HFFc6 (cell line): ENCODE measurements at regions not wholly inside any gene's neighbourhood (a gene's known extent, or its start where the extent isn't known, plus 50 kb on each side); places are given as distances from the start of the nearest gene placed in this dataset.

ENCODE experiments used
- DNase-seq: peaks from one replicate; pipeline ENCODE4 v3.0.0-alpha.2; 2018
- H3K27ac Mint-ChIP-seq: 2 replicates; pipeline ENCODE4 v1.8.0; 2020; ENCODE audit warnings: mild to moderate bottlenecking, mixed read lengths
- H3K27me3 Mint-ChIP-seq: 2 replicates; pipeline ENCODE4 v1.8.0; 2021; ENCODE audit warnings: mild to moderate bottlenecking, moderate library complexity, mixed read lengths; ENCODE audit not compliant: insufficient read depth
- H3K36me3 Mint-ChIP-seq: 2 replicates; pipeline ENCODE4 v1.8.0; 2021; ENCODE audit warnings: low read depth, mixed read lengths
- H3K4me1 Mint-ChIP-seq: 2 replicates; pipeline ENCODE4 v1.8.0; 2020; ENCODE audit warnings: low read depth, mixed read lengths
- H3K4me3 Mint-ChIP-seq: 2 replicates; pipeline ENCODE4 v1.8.0; 2020; ENCODE audit warnings: mild to moderate bottlenecking, moderate library complexity, mixed read lengths
- H3K9me3 Mint-ChIP-seq: 2 replicates; pipeline ENCODE4 v1.8.0; 2020; ENCODE audit warnings: mild to moderate bottlenecking, mixed read lengths
- CTCF ChIP-seq: fragments of 200-600 bp; sonication (generic); IDR thresholded peaks from 2 replicates; pipeline ENCODE4 v1.5.0; 2021; ENCODE audit warnings: antibody characterized with exemption, mild to moderate bottlenecking

- peak overlapping the region; percentile 64 for H3K27ac Mint-ChIP-seq
- DNase-seq, result peak; percentile 94
- H3K36me3 Mint-ChIP-seq, result peaks cover 4% of the 10 kb centered on the region; the same call in 1 of the 2 replicates
- peak overlapping the region; percentile 58 for H3K4me3 Mint-ChIP-seq
- TF ChIP-seq CTCF, result no peak
- peaks cover 52% of the 10 kb centered on the region for H3K4me1 Mint-ChIP-seq
- H3K9me3 Mint-ChIP-seq, result no peaks in the 10 kb centered on the region
- H3K27me3 Mint-ChIP-seq, result no peaks in the 10 kb centered on the region
Observed at GRCh38 chr2:144015655-144016245, 504.2 kb downstream of the ZEB2 start.

DNA sequence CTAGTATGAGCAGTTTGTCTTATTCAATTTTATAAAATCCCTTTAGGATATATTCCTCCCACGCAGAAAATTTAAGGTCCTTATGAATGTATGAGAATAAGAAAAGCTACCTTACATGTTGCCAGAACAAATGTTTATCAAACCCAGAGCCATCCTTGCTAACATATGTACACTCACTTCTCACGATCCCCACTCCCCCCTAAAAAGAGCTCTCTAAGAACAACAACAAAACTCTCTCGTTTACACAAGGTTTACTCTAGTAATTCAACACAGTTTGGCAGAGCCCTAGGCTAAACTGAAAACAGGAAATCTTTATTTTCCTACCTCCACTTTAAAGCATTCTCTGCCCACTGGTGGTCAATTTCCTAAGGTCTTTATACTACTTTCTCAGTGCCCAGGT, 504.9 kb downstream of the ZEB2 start:
- Mint-ChIP-seq H3K4me1 (peaks cover 52% of the 10 kb centered on the region), H3K4me3 (peak overlapping the region; percentile 4; the same call in 1 of the 2 replicates), H3K36me3 (peaks cover 4% of the 10 kb centered on the region; the same call in 1 of the 2 replicates), H3K9me3 (no peaks in the 10 kb centered on the region), H3K27ac (peak overlapping the region; percentile 64), H3K27me3 (no peaks in the 10 kb centered on the region)
- no peak for DNase-seq
- TF ChIP-seq CTCF, result no peak

- Mint-ChIP-seq H3K4me1 (peaks cover 43% of the 10 kb centered on the region), H3K9me3 (no peaks in the 10 kb centered on the region), H3K4me3 (no peak overlapping the region; the same call in 1 of the 2 replicates), H3K27me3 (no peaks in the 10 kb centered on the region), H3K36me3 (peaks cover 4% of the 10 kb centered on the region; the same call in 1 of the 2 replicates), H3K27ac (peak overlapping the region; percentile 68; the same call in 1 of the 2 replicates)
- no peak for TF ChIP-seq CTCF
- no peak for DNase-seq
Observed at GRCh38 chr2:144014103-144014502, 505.8 kb downstream of the ZEB2 start.

DNA sequence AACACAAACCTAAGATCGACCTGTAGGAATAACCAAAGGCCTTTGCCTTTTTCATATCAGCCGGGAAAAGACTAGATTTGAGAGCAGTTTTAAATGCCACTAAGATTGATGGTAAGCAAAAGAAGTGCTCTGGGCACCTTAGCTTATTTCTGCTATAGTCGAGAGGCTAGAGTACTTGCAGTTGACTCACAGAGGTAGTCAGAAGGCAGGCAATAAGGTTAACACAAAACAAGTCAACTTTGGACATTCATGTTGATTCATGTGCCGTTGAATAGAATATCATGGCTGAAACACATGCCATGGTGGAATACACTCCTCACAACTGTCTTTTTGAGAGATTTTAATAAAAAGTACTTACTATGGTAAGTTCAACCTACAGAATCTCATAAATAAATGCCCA, 507.6 kb downstream of the ZEB2 start:
- no peak overlapping the region for H3K27ac Mint-ChIP-seq
- H3K4me3 Mint-ChIP-seq, result no peak overlapping the region

DNA sequence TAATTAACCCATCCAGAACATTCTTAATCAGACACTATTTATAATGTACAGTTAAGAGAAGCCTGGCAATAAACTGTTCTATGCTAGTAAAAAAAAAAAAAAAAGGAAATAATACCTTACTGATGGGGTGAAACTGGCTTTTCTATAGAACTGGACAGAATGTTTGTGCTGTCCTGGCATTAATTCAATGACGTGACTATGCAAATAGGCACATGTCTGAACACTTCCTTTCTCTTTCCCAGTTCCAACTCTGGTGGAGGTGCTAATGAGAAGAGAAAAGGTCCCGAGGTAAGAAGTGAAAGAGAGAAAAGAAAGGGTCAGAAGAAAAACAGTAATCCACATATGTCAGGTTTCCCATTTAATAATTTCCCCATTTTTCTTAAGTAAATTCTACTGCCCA, 508.4 kb downstream of the ZEB2 start:
- Mint-ChIP-seq H3K36me3 (peaks cover 4% of the 10 kb centered on the region; the same call in 1 of the 2 replicates), H3K27me3 (no peaks in the 10 kb centered on the region), H3K9me3 (no peaks in the 10 kb centered on the region), H3K27ac (no peak overlapping the region), H3K4me1 (peaks cover 29% of the 10 kb centered on the region), H3K4me3 (no peak overlapping the region)
- no peak for DNase-seq
- TF ChIP-seq CTCF, result no peak

More for the DNA sequence above, 507.6 kb downstream of the ZEB2 start:
- no peak for DNase-seq
- no peaks in the 10 kb centered on the region for H3K27me3 Mint-ChIP-seq
- TF ChIP-seq CTCF, result no peak
- peaks cover 4% of the 10 kb centered on the region; the same call in 1 of the 2 replicates for H3K36me3 Mint-ChIP-seq
- peaks cover 31% of the 10 kb centered on the region for H3K4me1 Mint-ChIP-seq
- H3K9me3 Mint-ChIP-seq, result no peaks in the 10 kb centered on the region
